ENCODE measurements at regions not wholly inside any gene's neighbourhood (a gene's known extent, or its start where the extent isn't known, plus 50 kb on each side); places are given as distances from the start of the nearest gene placed in this dataset.

GRCh38 chr15:38197553-38197952 is 55.1 kb upstream of the SPRED1 start:
- Histone ChIP-seq H3K4me1 (replicated peaks) (no peaks in the 10 kb centered on the region), H3K27me3 (replicated peaks; ENCODE audit: insufficient read depth) (no peaks in the 10 kb centered on the region), H3K27ac (no peak overlapping the region), H3K9me3 (no peaks in the 10 kb centered on the region), H3K4me3 (no peak overlapping the region), H3K36me3 (no peaks in the 10 kb centered on the region)
- intact Hi-C loops (cut with DNase I): no loop called here
- no peak for DNase-seq (ENCODE audit: low spot score)
- WGBS: 93% methylated on average over 4 of the region's 4 CpGs
- TF ChIP-seq, protein P1, sequence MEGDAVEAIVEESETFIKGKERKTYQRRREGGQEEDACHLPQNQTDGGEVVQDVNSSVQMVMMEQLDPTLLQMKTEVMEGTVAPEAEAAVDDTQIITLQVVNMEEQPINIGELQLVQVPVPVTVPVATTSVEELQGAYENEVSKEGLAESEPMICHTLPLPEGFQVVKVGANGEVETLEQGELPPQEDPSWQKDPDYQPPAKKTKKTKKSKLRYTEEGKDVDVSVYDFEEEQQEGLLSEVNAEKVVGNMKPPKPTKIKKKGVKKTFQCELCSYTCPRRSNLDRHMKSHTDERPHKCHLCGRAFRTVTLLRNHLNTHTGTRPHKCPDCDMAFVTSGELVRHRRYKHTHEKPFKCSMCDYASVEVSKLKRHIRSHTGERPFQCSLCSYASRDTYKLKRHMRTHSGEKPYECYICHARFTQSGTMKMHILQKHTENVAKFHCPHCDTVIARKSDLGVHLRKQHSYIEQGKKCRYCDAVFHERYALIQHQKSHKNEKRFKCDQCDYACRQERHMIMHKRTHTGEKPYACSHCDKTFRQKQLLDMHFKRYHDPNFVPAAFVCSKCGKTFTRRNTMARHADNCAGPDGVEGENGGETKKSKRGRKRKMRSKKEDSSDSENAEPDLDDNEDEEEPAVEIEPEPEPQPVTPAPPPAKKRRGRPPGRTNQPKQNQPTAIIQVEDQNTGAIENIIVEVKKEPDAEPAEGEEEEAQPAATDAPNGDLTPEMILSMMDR (IDR thresholded peaks at IDR 0.05): no peak
- TF ChIP-seq POLR2AphosphoS5 (IDR thresholded peaks at IDR 0.05) (no peak), POLR2A (IDR thresholded peaks at IDR 0.05) (no peak)

DNA sequence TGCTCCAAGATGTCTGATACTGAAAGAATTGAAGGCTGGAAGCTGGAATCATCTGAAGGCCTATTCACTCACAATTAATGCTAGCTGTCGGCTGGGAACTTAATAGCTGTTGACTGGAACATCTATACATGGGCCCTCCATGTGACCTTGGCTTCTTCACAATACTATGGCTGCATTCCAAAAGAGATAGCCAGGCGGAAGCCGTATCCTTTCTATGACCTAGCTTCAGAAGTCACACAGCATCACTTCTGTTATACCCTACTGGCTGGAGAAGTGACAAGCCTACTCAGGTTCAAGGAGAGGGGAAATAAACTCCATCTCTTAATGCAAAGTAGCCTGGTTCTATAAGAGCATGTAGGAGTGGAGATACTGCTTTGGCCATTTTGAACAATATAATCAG is 50.9 kb upstream of the SPRED1 start:
- 74% methylated on average over 3 of the region's 3 CpGs for WGBS
- H3K36me3 ChIP-seq: no peaks in the 10 kb centered on the region

DNA sequence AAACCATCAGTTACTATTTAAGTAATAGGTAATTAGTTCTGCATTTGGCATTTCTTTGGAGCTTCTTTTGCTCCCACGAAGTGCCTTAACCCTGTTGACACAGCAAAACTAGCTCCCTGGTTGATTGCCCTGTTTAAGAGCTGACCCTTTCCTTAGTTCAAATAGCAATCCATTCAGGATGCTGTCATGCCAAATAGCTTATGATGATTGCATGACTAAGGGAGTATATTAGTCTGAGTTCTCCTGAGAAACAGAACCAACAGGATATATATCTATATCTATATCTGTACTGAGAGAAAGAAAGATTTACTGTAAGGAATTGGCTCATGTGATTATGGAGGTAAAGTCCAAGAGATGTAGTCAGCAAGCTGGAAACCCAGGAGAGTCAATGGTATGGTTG is 50.3 kb upstream of the SPRED1 start:
- no peaks in the 10 kb centered on the region for H3K4me1 ChIP-seq (replicated peaks)
- TF ChIP-seq, protein P1 (IDR thresholded peaks at IDR 0.05): no peak
- TF ChIP-seq POLR2A (IDR thresholded peaks at IDR 0.05) (no peak), POLR2AphosphoS5 (IDR thresholded peaks at IDR 0.05) (no peak)
- no peaks in the 10 kb centered on the region for H3K36me3 ChIP-seq
- WGBS: 74% methylated on average over 1 of the region's 1 CpG
- no peak overlapping the region for H3K27ac ChIP-seq
- H3K27me3 ChIP-seq (replicated peaks; ENCODE audit: insufficient read depth): no peaks in the 10 kb centered on the region
- no peak overlapping the region for H3K4me3 ChIP-seq
- no peaks in the 10 kb centered on the region for H3K9me3 ChIP-seq
- intact Hi-C loops (cut with DNase I): no loop called here
- no peak for DNase-seq (ENCODE audit: low spot score)

More for the DNA sequence above, 50.9 kb upstream of the SPRED1 start:
- Histone ChIP-seq H3K27ac (no peak overlapping the region), H3K4me3 (no peak overlapping the region), H3K4me1 (replicated peaks) (no peaks in the 10 kb centered on the region), H3K27me3 (replicated peaks; ENCODE audit: insufficient read depth) (no peaks in the 10 kb centered on the region), H3K9me3 (no peaks in the 10 kb centered on the region)
- DNase-seq (ENCODE audit: low spot score): no peak
- intact Hi-C loops (cut with DNase I): no loop called here
- TF ChIP-seq, protein P1 (IDR thresholded peaks at IDR 0.05): no peak
- TF ChIP-seq POLR2AphosphoS5 (IDR thresholded peaks at IDR 0.05) (no peak), POLR2A (IDR thresholded peaks at IDR 0.05) (no peak)
